ENCODE measurements at regions not wholly inside any gene's neighbourhood (a gene's known extent, or its start where the extent isn't known, plus 50 kb on each side); places are given as distances from the start of the nearest gene placed in this dataset.

GRCh38 chr3:159818399-159818798 is 170.2 kb upstream of the IL12A start:
- TF ChIP-seq CTCF (IDR thresholded peaks at IDR 0.05; ENCODE audit: low read depth, low read length) (no peak), MAX (IDR thresholded peaks at IDR 0.05; ENCODE audit: low read depth, low read length) (no peak), POLR2A (IDR thresholded peaks at IDR 0.05; ENCODE audit: extremely low read depth, insufficient read length) (no peak), MYC (IDR thresholded peaks at IDR 0.05; ENCODE audit: low read depth, low read length) (no peak)

Data from NB4 (cell line).